K562 (cell line): ENCODE measurements at regions not wholly inside any gene's neighbourhood (a gene's known extent, or its start where the extent isn't known, plus 50 kb on each side); places are given as distances from the start of the nearest gene placed in this dataset.
A peak's percentile ranks its signal among the peaks of the same experiment; 100 is the strongest.

ENCODE experiments used
- ATAC-seq: fragments of 200-7000 bp; cut with Tn5 transposase; 3 replicates; pipeline ENCODE4 v1.9.1; 2020; ENCODE audit warnings: moderate library complexity
- BruUV-seq: library from RNA; stranded (reverse); fragments of 400-500 nt; replicated peaks from 2 replicates; lab custom pipeline; 2021; lab: Mats Ljungman, UMichigan
- CTCF ChIA-PET: fragments of 300-600 bp; formaldehyde crosslinking; extraction: SDS; loops from one replicate; lab custom pipeline; 2021; ENCODE audit warnings: low intra/inter-chr PET ratio; lab: Yijun Ruan, JAX
- POLR2A ChIA-PET: fragments of 300-600, 350-650 bp; sonication (Branson Sonifier 250); formaldehyde crosslinking; extraction: SDS; loops from one replicate; lab custom pipeline; 2021; ENCODE audit warnings: antibody characterized with exemption, inconsistent platforms; lab: Yijun Ruan, JAX
- DNase-seq, 4 experiments: peaks; one replicate each; pipeline versions ENCODE4 v3.0.0 to v3.0.0-alpha.2; 2011 to 2018; ENCODE audit warnings: low spot score in 3 of 4, mixed read lengths in 3 of 4; ENCODE audit errors: extremely low read depth in 1 of 4
- FAIRE-seq: peaks from 2 replicates; lab custom pipeline; 2011; peaks lifted over from hg19 to GRCh38; lab: Jason Lieb, UNC
- H2AFZ ChIP-seq: 2 replicates; pipeline ENCODE4 v1.6.0; 2011; ENCODE audit warnings: low read depth, low read length, control low read depth, inconsistent platforms
- H3K27ac ChIP-seq: fragments of 200-600 bp; 3 replicates; pipeline ENCODE4 v1.8.0; 2011; ENCODE audit warnings: low read depth, mild to moderate bottlenecking, control low read depth, inconsistent platforms, low read length, moderate library complexity, mixed read lengths; ENCODE audit errors: extremely low read depth
- H3K27me3 ChIP-seq, 2 experiments: fragments of 300-600 bp in 1 of 2; 2 replicates in 1 of 2; 3 replicates in 1 of 2; pipeline versions ENCODE4 v1.6.0 to v1.8.0; 2011; ENCODE audit warnings: inconsistent platforms in 2 of 2, low read length in 2 of 2, mild to moderate bottlenecking in 1 of 2, mixed read lengths in 1 of 2, moderate library complexity in 1 of 2; ENCODE audit not compliant: control insufficient read depth in 2 of 2, insufficient read depth in 2 of 2
- H3K36me3 ChIP-seq: fragments of 300-600 bp; 3 replicates; pipeline ENCODE4 v1.8.0; 2011; ENCODE audit warnings: mild to moderate bottlenecking, low read length, inconsistent platforms; ENCODE audit not compliant: control insufficient read depth, insufficient read depth
- H3K4me1 ChIP-seq, 2 experiments: fragments of 200-600 bp in 1 of 2; replicated peaks in 1 of 2; 2 replicates in 1 of 2; 3 replicates in 1 of 2; pipeline versions ENCODE4 v1.5.1 to v1.8.0; 2011; ENCODE audit warnings: inconsistent platforms in 2 of 2, low read length in 2 of 2, mild to moderate bottlenecking in 1 of 2, mixed read lengths in 1 of 2, moderate library complexity in 1 of 2; ENCODE audit not compliant: control insufficient read depth in 2 of 2, insufficient read depth in 2 of 2
- H3K4me2 ChIP-seq: 2 replicates; pipeline ENCODE4 v1.6.1; 2011; ENCODE audit warnings: low read length, control low read depth, inconsistent platforms, mixed read lengths; ENCODE audit not compliant: insufficient read depth
- H3K4me3 ChIP-seq: fragments of 200-600 bp; sonication (generic), shearing (Covaris generic); 2 replicates; pipeline ENCODE4 v1.5.1; 2016; ENCODE audit warnings: control low read depth, inconsistent platforms
- H3K79me2 ChIP-seq: fragments of 200-600 bp; 3 replicates; pipeline ENCODE4 v1.8.0; 2011; ENCODE audit warnings: low read length, inconsistent platforms; ENCODE audit not compliant: control insufficient read depth, insufficient read depth
- H3K9ac ChIP-seq, 2 experiments: 2 replicates each; pipeline versions ENCODE4 v1.6.0 to v1.6.1; 2011; ENCODE audit warnings: low read depth in 2 of 2, low read length in 2 of 2, control low read depth in 1 of 2, inconsistent platforms in 1 of 2, mild to moderate bottlenecking in 1 of 2, mixed read lengths in 1 of 2; ENCODE audit not compliant: insufficient read depth in 1 of 2
- H3K9me1 ChIP-seq: one replicate; pipeline ENCODE4 v1.6.0; 2011; ENCODE audit warnings: inconsistent platforms, mild to moderate bottlenecking, low read length, moderate library complexity; ENCODE audit not compliant: control insufficient read depth, insufficient read depth
- H3K9me3 ChIP-seq: replicated peaks from 2 replicates; pipeline ENCODE4 v1.5.1; 2011; ENCODE audit warnings: low read depth, low read length, inconsistent platforms; ENCODE audit not compliant: control insufficient read depth, insufficient read depth
- H4K20me1 ChIP-seq: replicated peaks from 2 replicates; pipeline ENCODE4 v1.6.1; 2011; ENCODE audit warnings: low read length, inconsistent platforms, mixed read lengths; ENCODE audit not compliant: control insufficient read depth, insufficient read depth
- ADNP ChIP-seq: fragments of 200-800 bp; sonication (Bioruptor generic); IDR thresholded peaks from 2 replicates; pipeline ENCODE4 v1.6.1; 2016; ENCODE audit warnings: missing genetic modification characterization, missing compliant biosample characterization
- CAMTA2 ChIP-seq: fragments of 250-450 bp; sonication (Bioruptor Pico); conservative IDR thresholded peaks from 2 replicates; pipeline ENCODE4 v1.5.1; 2022
- CBX8 ChIP-seq: fragments of 200-600 bp; sonication (generic); IDR thresholded peaks from 2 replicates; pipeline ENCODE4 v1.6.1; 2012; ENCODE audit warnings: borderline replicate concordance, mixed run types, low read depth, mild to moderate bottlenecking, moderate library complexity, mixed read lengths, low read length, control low read depth, inconsistent platforms; ENCODE audit not compliant: poor library complexity, severe bottlenecking; ENCODE audit errors: extremely low read depth
- CHD4 ChIP-seq: fragments of 200-600 bp; sonication (generic); IDR thresholded peaks from 3 replicates; pipeline ENCODE4 v1.6.1; 2012; ENCODE audit warnings: low read depth, mild to moderate bottlenecking, mixed read lengths, low read length, inconsistent platforms; ENCODE audit not compliant: insufficient read depth, insufficient replicate concordance, poor library complexity, severe bottlenecking
- DMBX1 ChIP-seq: fragments of 250-450 bp; sonication (Bioruptor Pico); IDR thresholded peaks from 2 replicates; pipeline ENCODE4 v1.8.0; 2022; ENCODE audit warnings: inconsistent platforms, mild to moderate bottlenecking, moderate library complexity, borderline replicate concordance
- GABPA ChIP-seq: fragments of 200-800 bp; sonication (Bioruptor generic); conservative IDR thresholded peaks from 2 replicates; pipeline ENCODE4 v1.6.1; 2016; ENCODE audit warnings: low read depth, missing genetic modification characterization, missing compliant biosample characterization
- GATAD2B ChIP-seq: fragments of 450-650 bp; IDR thresholded peaks from 2 replicates; pipeline ENCODE4 v1.6.1; 2017; ENCODE audit warnings: mild to moderate bottlenecking, borderline replicate concordance
- HBP1 ChIP-seq: fragments of 450-650 bp; formaldehyde crosslinking; IDR thresholded peaks from 2 replicates; pipeline ENCODE4 v1.4.0; 2022; ENCODE audit warnings: missing genetic modification characterization
- HDAC1 ChIP-seq, 2 experiments: fragments of 450-650 bp; IDR thresholded peaks; 2 replicates each; pipeline ENCODE4 v1.6.1; 2016 to 2017; ENCODE audit warnings: inconsistent platforms in 1 of 2, mild to moderate bottlenecking in 1 of 2, moderate library complexity in 1 of 2
- HDGF ChIP-seq: fragments of 450-650 bp; IDR thresholded peaks from 2 replicates; pipeline ENCODE4 v1.6.1; 2016
- KHSRP ChIP-seq: fragments of 450-650 bp; IDR thresholded peaks from 2 replicates; pipeline ENCODE4 v1.6.1; 2017
- LEF1 ChIP-seq: fragments of 450-650 bp; IDR thresholded peaks from 2 replicates; pipeline ENCODE4 v1.6.1; 2016; ENCODE audit warnings: mild to moderate bottlenecking
- MIER1 ChIP-seq: fragments of 450-650 bp; IDR thresholded peaks from 2 replicates; pipeline ENCODE4 v1.6.1; 2016; ENCODE audit warnings: antibody characterized with exemption, mild to moderate bottlenecking, low read depth
- PPARD ChIP-seq: fragments of 250-450 bp; sonication (Bioruptor Pico); IDR thresholded peaks from 2 replicates; pipeline ENCODE4 v1.8.0; 2022; ENCODE audit warnings: inconsistent platforms, mild to moderate bottlenecking, moderate library complexity
- RFX5 ChIP-seq: IDR thresholded peaks from 2 replicates; pipeline ENCODE4 v1.6.1; 2011; ENCODE audit warnings: low read depth, mild to moderate bottlenecking, improper control_type of control experiment, low read length
- SMARCE1 ChIP-seq: fragments of 450-650 bp; IDR thresholded peaks from 2 replicates; pipeline ENCODE4 v1.7.1; 2016; ENCODE audit warnings: mild to moderate bottlenecking
- TCFL5 ChIP-seq: fragments of 250-450 bp; sonication (Bioruptor Pico); conservative IDR thresholded peaks from 2 replicates; pipeline ENCODE4 v1.6.1; 2021; ENCODE audit warnings: mild to moderate bottlenecking, moderate library complexity, matching md5 sums
- TRIM24 ChIP-seq, 2 experiments: fragments of 450-650 bp; IDR thresholded peaks; 2 replicates each; pipeline ENCODE4 v1.6.1; 2016
- ZNF324 ChIP-seq: fragments of 250-450 bp; sonication (Bioruptor Pico); IDR thresholded peaks from 2 replicates; pipeline ENCODE4 v1.4.0; 2020; ENCODE audit warnings: mild to moderate bottlenecking
- WGBS: fragments of 100-300 bp; shearing (Covaris generic); methylation state at CpG from one replicate; pipeline ENCODE4 v1.1.6; 2016; ENCODE audit warnings: low coverage, mixed read lengths; ENCODE audit not compliant: insufficient coverage; ENCODE audit errors: missing lambda C conversion rate; 5-methylcytosine and 5-hydroxymethylcytosine counted together
- in situ Hi-C: fragments of 300-500 bp; cut with MboI; formaldehyde crosslinking; loops from 4 replicates; pipeline ENCODE4 v1.15.0; 2018; ENCODE audit warnings: inconsistent platforms, mixed read lengths
- intact Hi-C: fragments of 100-400 bp; cut with micrococcal nuclease; formaldehyde crosslinking; loops from 2 replicates; pipeline ENCODE4 v1.14.2; 2022
- TF ChIP-seq, protein P1 (sequence below): fragments of 250-450 bp; sonication (Bioruptor Pico); IDR thresholded peaks from 2 replicates; pipeline ENCODE4 v1.8.0; 2022; ENCODE audit warnings: inconsistent platforms
- TF ChIP-seq, protein P2 (sequence below), 3 experiments: fragments of 200-800 bp in 1 of 3; sonication (Bioruptor generic) in 1 of 3; sonication (generic) in 1 of 3; formaldehyde crosslinking in 1 of 3; IDR thresholded peaks; 2 replicates each; pipeline versions ENCODE4 v1.6.1 to v1.8.0; 2016 to 2022; ENCODE audit warnings: mild to moderate bottlenecking in 2 of 3, missing compliant biosample characterization in 2 of 3, missing genetic modification characterization in 2 of 3, missing genetic modification reagents in 1 of 3

- Histone ChIP-seq H4K20me1 (no peaks in the 10 kb centered on the region), H3K9me3 (peaks cover 19% of the 10 kb centered on the region), H2AFZ (peak overlapping the region; percentile 86), H3K9ac (peak overlapping the region in 1 of 2 experiments; percentile 95; a peak in 3 of 4 replicates), H3K4me1 (peaks cover 46 to 80% of the 10 kb centered on the region in 2 experiments), H3K79me2 (no peaks in the 10 kb centered on the region), H3K27me3 (no peaks in the 10 kb centered on the region), H3K27ac (peak overlapping the region; percentile 99), H3K9me1 (no peaks in the 10 kb centered on the region), H3K4me3 (no peak overlapping the region), H3K4me2 (no peak overlapping the region), H3K36me3 (no peaks in the 10 kb centered on the region; the same call in 1 of the 3 replicates)
- no TSS peak for BruUV-seq
- POLR2A ChIA-PET, result no interaction called here
- in situ Hi-C loops, result no loop called here
- 61% methylated on average over 2 of the region's 2 CpGs for WGBS
- ATAC-seq (no peak), DNase-seq (no peak), FAIRE-seq (no peak)
- CTCF ChIA-PET, result no interaction called here
- intact Hi-C loops, result no loop called here
- no peak for TF ChIP-seq TCFL5
- TF ChIP-seq, protein P1, sequence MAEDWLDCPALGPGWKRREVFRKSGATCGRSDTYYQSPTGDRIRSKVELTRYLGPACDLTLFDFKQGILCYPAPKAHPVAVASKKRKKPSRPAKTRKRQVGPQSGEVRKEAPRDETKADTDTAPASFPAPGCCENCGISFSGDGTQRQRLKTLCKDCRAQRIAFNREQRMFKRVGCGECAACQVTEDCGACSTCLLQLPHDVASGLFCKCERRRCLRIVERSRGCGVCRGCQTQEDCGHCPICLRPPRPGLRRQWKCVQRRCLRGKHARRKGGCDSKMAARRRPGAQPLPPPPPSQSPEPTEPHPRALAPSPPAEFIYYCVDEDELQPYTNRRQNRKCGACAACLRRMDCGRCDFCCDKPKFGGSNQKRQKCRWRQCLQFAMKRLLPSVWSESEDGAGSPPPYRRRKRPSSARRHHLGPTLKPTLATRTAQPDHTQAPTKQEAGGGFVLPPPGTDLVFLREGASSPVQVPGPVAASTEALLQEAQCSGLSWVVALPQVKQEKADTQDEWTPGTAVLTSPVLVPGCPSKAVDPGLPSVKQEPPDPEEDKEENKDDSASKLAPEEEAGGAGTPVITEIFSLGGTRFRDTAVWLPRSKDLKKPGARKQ (CRISPR knock-in tag), result no peak
- TF ChIP-seq ADNP (tag), result no peak
- no peak for TF ChIP-seq RFX5
- TF ChIP-seq KHSRP, result no peak
- TF ChIP-seq PPARD (CRISPR knock-in tag), result no peak
- no peak for TF ChIP-seq TRIM24 (IDR thresholded peaks at IDR 0.05)
- no peak for TF ChIP-seq HDGF
- peak; percentile 50; the same call in 1 of the 2 replicates for TF ChIP-seq DMBX1 (CRISPR knock-in tag)
- TF ChIP-seq GATAD2B, result no peak
- 0 out of 2 replicates have a peak, but pooled peaks have one; percentile 15 for TF ChIP-seq LEF1
- no peak for TF ChIP-seq ZNF324
- TF ChIP-seq, protein P2, sequence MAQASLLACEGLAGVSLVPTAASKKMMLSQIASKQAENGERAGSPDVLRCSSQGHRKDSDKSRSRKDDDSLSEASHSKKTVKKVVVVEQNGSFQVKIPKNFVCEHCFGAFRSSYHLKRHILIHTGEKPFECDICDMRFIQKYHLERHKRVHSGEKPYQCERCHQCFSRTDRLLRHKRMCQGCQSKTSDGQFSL (CRISPR knock-in tag; IDR thresholded peaks at IDR 0.05), result no peak
- TF ChIP-seq, protein P2 (tag; IDR thresholded peaks at IDR 0.05), result no peak
- peak; percentile 22 for TF ChIP-seq CHD4
- no peak for TF ChIP-seq CAMTA2 (CRISPR knock-in tag)
- TF ChIP-seq GABPA (tag), result no peak
- 0 out of 4 replicates have a peak, but pooled peaks of 1 of the 2 experiments have one; percentile 18 for TF ChIP-seq HDAC1 (IDR thresholded peaks at IDR 0.05)
- TF ChIP-seq HBP1 (CRISPR knock-in tag), result no peak
- TF ChIP-seq CBX8, result no peak
- TF ChIP-seq SMARCE1, result no peak
- 0 out of 2 replicates have a peak, but pooled peaks have one; percentile 1 for TF ChIP-seq MIER1
Observed at GRCh38 chr7:106570146-106570545, 90.8 kb downstream of the CCDC71L start.
